DOHH2 (cell line): ENCODE measurements at regions not wholly inside any gene's neighbourhood (a gene's known extent, or its start where the extent isn't known, plus 50 kb on each side); places are given as distances from the start of the nearest gene placed in this dataset.

Experiments used
- CTCF ChIP-seq: fragments of 200-600 bp; sonication (generic); IDR thresholded peaks from one replicate; pipeline ENCODE4 v1.5.1; 2014; ENCODE audit warnings: antibody characterized with exemption, mild to moderate bottlenecking, low read depth, low read length; ENCODE audit not compliant: poor library complexity, severe bottlenecking
- EZH2phosphoT487 ChIP-seq: fragments of 200-600 bp; sonication (generic); IDR thresholded peaks from 2 replicates; pipeline ENCODE4 v1.6.1; 2017; ENCODE audit warnings: borderline replicate concordance, mild to moderate bottlenecking, antibody characterized with exemption, low read length, moderate library complexity, mixed read lengths

GRCh38 chr2:57550912-57551311 lies 495.7 kb upstream of the VRK2 start:
- TF ChIP-seq CTCF (no peak), EZH2phosphoT487 (no peak)
